ENCODE measurements at regions not wholly inside any gene's neighbourhood (a gene's known extent, or its start where the extent isn't known, plus 50 kb on each side); places are given as distances from the start of the nearest gene placed in this dataset.

GRCh38 chr13:39269004-39269403 lies 230.7 kb downstream of the NHLRC3 start:
- TF ChIP-seq ZNF274 (IDR thresholded peaks at IDR 0.05; ENCODE audit: low read depth, low read length) (no peak), YY1 (IDR thresholded peaks at IDR 0.05; ENCODE audit: insufficient read depth, insufficient read length) (no peak)
